ENCODE measurements at regions not wholly inside any gene's neighbourhood (a gene's known extent, or its start where the extent isn't known, plus 50 kb on each side); places are given as distances from the start of the nearest gene placed in this dataset.

GRCh38 chr3:86269364-86270155 is 721.4 kb downstream of the VGLL3 start:
- no peak for TF ChIP-seq CTCF (conservative IDR thresholded peaks at IDR 0.05; ENCODE audit: low read length)
- no peak for TF ChIP-seq EZH2phosphoT487 (IDR thresholded peaks at IDR 0.05; ENCODE audit: borderline replicate concordance, low read depth, low read length)

Data from OCI-LY7 (cell line).